GM23248 (cell line): ENCODE measurements at regions not wholly inside any gene's neighbourhood (a gene's known extent, or its start where the extent isn't known, plus 50 kb on each side); places are given as distances from the start of the nearest gene placed in this dataset.
A peak's percentile ranks its signal among the peaks of the same experiment; 100 is the strongest.

Experiments used
- DNase-seq: peaks from one replicate; pipeline ENCODE4 v3.0.0-alpha.2; 2015
- H2AFZ ChIP-seq: fragments of 200-600 bp; sonication (generic); 2 replicates; pipeline ENCODE4 v1.6.1; 2016; ENCODE audit warnings: antibody characterized with exemption
- H3F3A ChIP-seq: fragments of 200-600 bp; sonication (generic); 2 replicates; pipeline ENCODE4 v1.6.1; 2016; ENCODE audit warnings: mild to moderate bottlenecking, antibody characterized with exemption, mixed run types; ENCODE audit not compliant: insufficient read depth
- H3K27ac ChIP-seq: fragments of 200-600 bp; sonication (generic); 2 replicates; pipeline ENCODE4 v1.5.1; 2016; ENCODE audit warnings: mild to moderate bottlenecking
- H3K27me3 ChIP-seq: fragments of 200-600 bp; sonication (generic); replicated peaks from 2 replicates; pipeline ENCODE4 v1.6.1; 2016; ENCODE audit warnings: mild to moderate bottlenecking; ENCODE audit not compliant: insufficient read depth
- H3K36me3 ChIP-seq: fragments of 200-600 bp; sonication (generic); 2 replicates; pipeline ENCODE4 v1.6.1; 2016; ENCODE audit warnings: low read depth, mild to moderate bottlenecking
- H3K4me1 ChIP-seq: fragments of 200-600 bp; sonication (generic); 2 replicates; pipeline ENCODE4 v1.6.1; 2016; ENCODE audit warnings: mild to moderate bottlenecking; ENCODE audit not compliant: insufficient read depth
- H3K4me2 ChIP-seq: fragments of 200-600 bp; sonication (generic); one replicate; pipeline ENCODE4 v1.6.1; 2016; ENCODE audit warnings: mild to moderate bottlenecking; ENCODE audit not compliant: unreplicated experiment
- H3K4me3 ChIP-seq: fragments of 200-600 bp; sonication (generic); 2 replicates; pipeline ENCODE4 v1.5.1; 2016; ENCODE audit warnings: mild to moderate bottlenecking
- H3K79me2 ChIP-seq: fragments of 200-600 bp; sonication (generic); 2 replicates; pipeline ENCODE4 v1.6.1; 2016; ENCODE audit warnings: mild to moderate bottlenecking; ENCODE audit not compliant: insufficient read depth
- H3K9ac ChIP-seq: fragments of 200-600 bp; sonication (generic); 2 replicates; pipeline ENCODE4 v1.6.1; 2016; ENCODE audit warnings: mild to moderate bottlenecking
- H3K9me2 ChIP-seq: fragments of 200-600 bp; sonication (generic); 2 replicates; pipeline ENCODE4 v1.6.1; 2016; ENCODE audit warnings: mixed run types, mild to moderate bottlenecking, moderate library complexity; ENCODE audit not compliant: insufficient read depth
- H3K9me3 ChIP-seq: fragments of 200-600 bp; sonication (generic); one replicate; pipeline ENCODE4 v1.6.1; 2017; ENCODE audit warnings: low read depth
- H4K20me1 ChIP-seq: fragments of 200-600 bp; sonication (generic); 2 replicates; pipeline ENCODE4 v1.6.0; 2016; ENCODE audit not compliant: insufficient read depth
- EZH2 ChIP-seq: fragments of 200-600 bp; sonication (generic); IDR thresholded peaks from 2 replicates; pipeline ENCODE4 v1.6.1; 2018; ENCODE audit warnings: antibody characterized with exemption, mild to moderate bottlenecking; ENCODE audit not compliant: insufficient read depth, poor library complexity, severe bottlenecking
- EZH2phosphoT487 ChIP-seq: fragments of 200-600 bp; sonication (generic); IDR thresholded peaks from 2 replicates; pipeline ENCODE4 v1.6.1; 2018; ENCODE audit warnings: antibody characterized with exemption, moderate library complexity, mild to moderate bottlenecking, low read depth; ENCODE audit not compliant: insufficient read depth
- WGBS, 2 experiments: methylation state at CpG; one replicate each; pipeline ENCODE4 v1.1.6; 2015 to 2017; ENCODE audit warnings: low lambda C conversion rate in 2 of 2, low coverage in 1 of 2; ENCODE audit errors: missing lambda C conversion rate in 2 of 2; 5-methylcytosine and 5-hydroxymethylcytosine counted together
- in situ Hi-C: fragments of 300-500 bp; cut with MboI; formaldehyde crosslinking; loops from 2 replicates; pipeline ENCODE4 v1.15.0; 2020

DNA sequence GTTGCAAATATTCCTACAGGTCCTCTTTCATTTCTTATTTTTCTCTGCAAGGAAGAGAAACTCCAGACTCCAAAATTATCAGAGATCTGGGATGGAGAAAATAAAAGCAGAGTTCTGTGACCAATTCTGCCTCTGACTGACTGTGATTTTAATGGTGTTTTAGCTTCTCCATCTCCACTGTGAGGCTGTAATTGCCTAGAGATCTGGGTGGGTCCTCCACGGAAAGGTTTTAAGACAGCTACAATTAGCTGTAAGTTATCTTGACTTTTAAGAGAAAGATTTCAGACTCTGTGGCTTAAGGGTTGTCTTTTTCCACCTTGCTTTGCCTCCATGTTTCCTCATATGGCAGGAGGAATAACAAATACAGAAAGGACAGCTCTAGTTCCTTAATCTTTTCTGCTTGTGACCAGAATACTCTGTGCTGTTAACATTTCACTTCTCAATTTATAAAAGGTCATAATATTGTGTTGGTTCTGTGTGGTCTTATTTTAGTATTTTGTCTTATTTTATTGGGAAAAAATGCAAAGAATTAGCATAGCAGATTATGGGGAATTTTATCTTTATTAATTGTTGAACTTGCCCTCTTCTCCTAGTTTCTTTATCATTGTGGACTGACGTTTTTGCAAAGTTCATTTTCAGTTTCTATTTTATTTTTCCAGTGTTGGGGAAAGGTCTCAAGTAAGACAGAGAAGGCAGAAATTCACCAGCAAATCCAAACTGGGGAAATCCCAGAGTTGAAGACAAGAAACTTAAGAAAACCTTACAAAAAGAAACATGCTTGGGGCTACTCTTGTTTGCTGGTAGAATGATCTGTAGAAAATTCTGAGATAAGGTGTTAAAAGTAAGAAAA lies 157.9 kb downstream of the RAP2B start:
- no peak for TF ChIP-seq EZH2
- TF ChIP-seq EZH2phosphoT487, result no peak
- Histone ChIP-seq H2AFZ (peak overlapping the region; percentile 51), H3K9ac (no peak overlapping the region), H3K4me3 (no peak overlapping the region), H3K4me1 (0 out of 2 replicates have a peak, but pooled peaks cover 5% of the 10 kb centered on the region), H3K79me2 (no peaks in the 10 kb centered on the region), H3K9me2 (no peaks in the 10 kb centered on the region), H3K4me2 (no peak overlapping the region), H4K20me1 (no peaks in the 10 kb centered on the region), H3F3A (peaks cover 4% of the 10 kb centered on the region; the same call in 1 of the 2 replicates), H3K27ac (no peak overlapping the region), H3K9me3 (no peaks in the 10 kb centered on the region), H3K36me3 (no peaks in the 10 kb centered on the region), H3K27me3 (no peaks in the 10 kb centered on the region)
- in situ Hi-C loops, result no loop called here
- 7 to 24% methylated on average over 2 of the region's 2 CpGs for WGBS, 2 experiments
- no peak for DNase-seq

DNA sequence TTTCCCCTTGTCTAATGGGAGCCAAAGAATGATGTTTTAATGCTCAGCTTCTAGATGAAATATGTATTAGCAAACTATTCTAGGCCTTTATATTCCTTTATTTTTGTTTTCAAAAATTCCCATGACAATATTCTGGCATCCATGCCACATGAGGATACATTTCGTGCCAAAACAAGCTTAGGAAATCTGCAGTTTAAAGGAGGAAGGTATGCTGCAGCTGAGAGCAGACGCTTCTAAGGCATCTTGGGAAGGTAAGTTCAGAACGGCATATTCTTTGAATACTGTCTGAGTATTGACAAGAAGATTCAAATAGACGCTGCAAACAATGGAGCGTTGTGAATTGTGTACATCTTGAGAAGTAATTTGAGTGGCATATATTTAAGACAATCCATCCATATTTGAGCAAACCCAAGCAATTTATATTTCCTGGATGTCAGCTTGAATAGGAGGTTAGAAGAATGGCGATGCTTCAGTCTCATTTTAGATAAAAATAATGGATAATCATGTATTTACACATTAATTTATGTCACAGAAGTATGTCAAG lies 158.6 kb downstream of the RAP2B start:
- Histone ChIP-seq H3K9me3 (no peaks in the 10 kb centered on the region), H4K20me1 (no peaks in the 10 kb centered on the region), H2AFZ (peak overlapping the region; percentile 51; the same call in 1 of the 2 replicates), H3K27me3 (no peaks in the 10 kb centered on the region), H3K9me2 (no peaks in the 10 kb centered on the region), H3K27ac (no peak overlapping the region), H3K4me2 (no peak overlapping the region), H3K4me1 (0 out of 2 replicates have a peak, but pooled peaks cover 1% of the 10 kb centered on the region), H3K4me3 (no peak overlapping the region), H3K79me2 (no peaks in the 10 kb centered on the region), H3K9ac (no peak overlapping the region), H3K36me3 (no peaks in the 10 kb centered on the region), H3F3A (peaks cover 2% of the 10 kb centered on the region; the same call in 1 of the 2 replicates)
- 71 to 75% methylated on average over 6 of the region's 6 CpGs for WGBS, 2 experiments
- TF ChIP-seq EZH2phosphoT487 (no peak), EZH2 (no peak)
- in situ Hi-C loops, result no loop called here
- no peak for DNase-seq

DNA sequence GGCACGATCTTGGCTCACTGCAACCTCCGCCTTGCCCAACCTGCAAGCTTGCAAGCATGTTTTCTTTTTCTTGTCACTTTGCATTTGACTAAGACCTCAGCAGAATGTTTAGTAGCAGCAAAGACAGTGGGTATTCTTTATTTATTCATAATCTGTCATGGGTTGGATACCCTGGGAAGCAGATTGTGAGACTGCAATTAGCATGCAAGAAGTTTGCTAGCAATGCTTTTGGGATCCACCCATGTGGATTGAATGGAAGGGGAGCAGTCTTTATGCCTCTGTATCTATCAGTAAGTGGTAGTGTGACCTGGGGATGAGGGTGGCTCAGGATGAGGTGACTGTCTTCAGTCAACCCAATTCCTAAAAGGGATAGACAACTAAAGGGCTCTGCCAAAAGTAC lies 166.7 kb downstream of the RAP2B start:
- Histone ChIP-seq H3K79me2 (no peaks in the 10 kb centered on the region), H3K36me3 (no peaks in the 10 kb centered on the region), H3K27me3 (no peaks in the 10 kb centered on the region), H3K4me2 (no peak overlapping the region), H3K4me3 (no peak overlapping the region), H3K4me1 (no peaks in the 10 kb centered on the region), H3K9ac (no peak overlapping the region), H2AFZ (no peak overlapping the region), H4K20me1 (no peaks in the 10 kb centered on the region), H3K9me3 (no peaks in the 10 kb centered on the region), H3F3A (no peaks in the 10 kb centered on the region), H3K27ac (no peak overlapping the region), H3K9me2 (no peaks in the 10 kb centered on the region)
- in situ Hi-C loops, result no loop called here
- no peak for DNase-seq
- no peak for TF ChIP-seq EZH2phosphoT487
- TF ChIP-seq EZH2, result no peak
- WGBS, 2 experiments, result 93 to 94% methylated on average over 2 of the region's 2 CpGs

DNA sequence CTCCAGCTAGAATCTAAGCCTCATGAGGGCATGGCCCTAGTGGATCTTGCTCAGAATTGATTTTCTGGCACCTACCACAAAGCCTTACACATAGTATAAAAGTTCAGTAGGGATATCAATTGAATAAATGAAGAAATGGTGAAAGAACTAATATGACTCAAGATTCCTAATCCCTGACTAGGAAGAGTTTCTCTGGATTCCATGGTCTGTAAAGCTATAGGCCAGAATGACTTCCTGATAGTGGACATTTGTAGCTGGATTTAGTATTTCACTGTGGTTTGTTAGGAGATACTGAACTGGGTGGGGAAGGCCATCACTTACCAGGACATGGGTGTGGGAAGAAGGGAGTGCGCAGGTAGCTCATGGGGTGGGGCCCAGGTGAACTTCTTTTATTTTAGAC lies 168.9 kb downstream of the RAP2B start:
- in situ Hi-C loops, result no loop called here
- no peaks in the 10 kb centered on the region for H4K20me1 ChIP-seq
- no peaks in the 10 kb centered on the region for H3K9me3 ChIP-seq
- H3K4me1 ChIP-seq, result no peaks in the 10 kb centered on the region
- 94 to 100% methylated on average over 1 of the region's 1 CpG for WGBS, 2 experiments
- H3K9me2 ChIP-seq, result no peaks in the 10 kb centered on the region
- TF ChIP-seq EZH2phosphoT487 (no peak), EZH2 (no peak)
- no peak overlapping the region for H3K4me3 ChIP-seq
- H2AFZ ChIP-seq, result no peak overlapping the region
- no peak overlapping the region for H3K9ac ChIP-seq
- H3K27ac ChIP-seq, result no peak overlapping the region
- no peaks in the 10 kb centered on the region for H3F3A ChIP-seq
- no peaks in the 10 kb centered on the region for H3K27me3 ChIP-seq
- DNase-seq, result peak; percentile 44
- no peaks in the 10 kb centered on the region for H3K79me2 ChIP-seq
- no peak overlapping the region for H3K4me2 ChIP-seq
- H3K36me3 ChIP-seq, result no peaks in the 10 kb centered on the region
